ENCODE measurements at regions not wholly inside any gene's neighbourhood (a gene's known extent, or its start where the extent isn't known, plus 50 kb on each side); places are given as distances from the start of the nearest gene placed in this dataset.

DNA sequence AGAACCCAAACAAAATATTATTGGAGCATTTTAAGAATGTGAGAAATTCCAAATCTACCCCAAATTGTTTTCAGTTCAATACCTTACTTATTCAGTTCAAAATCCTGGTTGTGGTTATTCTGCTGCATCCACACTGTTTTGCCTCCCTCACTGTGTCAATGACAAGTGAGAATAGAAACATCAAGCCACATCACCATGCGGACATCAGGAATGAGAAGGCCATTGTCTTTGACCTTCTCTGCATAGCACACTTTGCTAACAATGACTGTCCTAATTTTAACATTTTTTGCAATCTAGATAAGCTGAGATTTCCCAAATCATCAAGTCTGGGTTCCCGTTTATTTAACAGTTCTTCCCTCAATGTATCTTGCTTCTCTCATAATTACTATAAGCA, 93.7 kb downstream of the ELAPOR2 start:
- no peak for TF ChIP-seq CTCF (conservative IDR thresholded peaks at IDR 0.05; ENCODE audit: low read length)
- TF ChIP-seq EZH2phosphoT487 (IDR thresholded peaks at IDR 0.05; ENCODE audit: borderline replicate concordance): no peak
